ENCODE measurements at regions not wholly inside any gene's neighbourhood (a gene's known extent, or its start where the extent isn't known, plus 50 kb on each side); places are given as distances from the start of the nearest gene placed in this dataset.

GRCh38 chr1:47498551-47498950, 60.7 kb downstream of the FOXD2 start:
- TF ChIP-seq, protein P1, sequence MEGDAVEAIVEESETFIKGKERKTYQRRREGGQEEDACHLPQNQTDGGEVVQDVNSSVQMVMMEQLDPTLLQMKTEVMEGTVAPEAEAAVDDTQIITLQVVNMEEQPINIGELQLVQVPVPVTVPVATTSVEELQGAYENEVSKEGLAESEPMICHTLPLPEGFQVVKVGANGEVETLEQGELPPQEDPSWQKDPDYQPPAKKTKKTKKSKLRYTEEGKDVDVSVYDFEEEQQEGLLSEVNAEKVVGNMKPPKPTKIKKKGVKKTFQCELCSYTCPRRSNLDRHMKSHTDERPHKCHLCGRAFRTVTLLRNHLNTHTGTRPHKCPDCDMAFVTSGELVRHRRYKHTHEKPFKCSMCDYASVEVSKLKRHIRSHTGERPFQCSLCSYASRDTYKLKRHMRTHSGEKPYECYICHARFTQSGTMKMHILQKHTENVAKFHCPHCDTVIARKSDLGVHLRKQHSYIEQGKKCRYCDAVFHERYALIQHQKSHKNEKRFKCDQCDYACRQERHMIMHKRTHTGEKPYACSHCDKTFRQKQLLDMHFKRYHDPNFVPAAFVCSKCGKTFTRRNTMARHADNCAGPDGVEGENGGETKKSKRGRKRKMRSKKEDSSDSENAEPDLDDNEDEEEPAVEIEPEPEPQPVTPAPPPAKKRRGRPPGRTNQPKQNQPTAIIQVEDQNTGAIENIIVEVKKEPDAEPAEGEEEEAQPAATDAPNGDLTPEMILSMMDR (IDR thresholded peaks at IDR 0.05), result no peak
- TF ChIP-seq POLR2A (IDR thresholded peaks at IDR 0.05), result no peak

Data from esophagus squamous epithelium (tissue), 4 donors.